Fibroblast of skin of abdomen (primary cell): ENCODE measurements at regions not wholly inside any gene's neighbourhood (a gene's known extent, or its start where the extent isn't known, plus 50 kb on each side); places are given as distances from the start of the nearest gene placed in this dataset.
A peak's percentile ranks its signal among the peaks of the same experiment; 100 is the strongest.
"Not testable (repeated sequence)": the region's sequence is repeated elsewhere in the genome, so short reads cannot be mapped to it uniquely, and the experiment has no call there.

Experiments used
- DNase-seq: peaks from one replicate; pipeline ENCODE4 v3.0.0-alpha.2; 2013

DNA sequence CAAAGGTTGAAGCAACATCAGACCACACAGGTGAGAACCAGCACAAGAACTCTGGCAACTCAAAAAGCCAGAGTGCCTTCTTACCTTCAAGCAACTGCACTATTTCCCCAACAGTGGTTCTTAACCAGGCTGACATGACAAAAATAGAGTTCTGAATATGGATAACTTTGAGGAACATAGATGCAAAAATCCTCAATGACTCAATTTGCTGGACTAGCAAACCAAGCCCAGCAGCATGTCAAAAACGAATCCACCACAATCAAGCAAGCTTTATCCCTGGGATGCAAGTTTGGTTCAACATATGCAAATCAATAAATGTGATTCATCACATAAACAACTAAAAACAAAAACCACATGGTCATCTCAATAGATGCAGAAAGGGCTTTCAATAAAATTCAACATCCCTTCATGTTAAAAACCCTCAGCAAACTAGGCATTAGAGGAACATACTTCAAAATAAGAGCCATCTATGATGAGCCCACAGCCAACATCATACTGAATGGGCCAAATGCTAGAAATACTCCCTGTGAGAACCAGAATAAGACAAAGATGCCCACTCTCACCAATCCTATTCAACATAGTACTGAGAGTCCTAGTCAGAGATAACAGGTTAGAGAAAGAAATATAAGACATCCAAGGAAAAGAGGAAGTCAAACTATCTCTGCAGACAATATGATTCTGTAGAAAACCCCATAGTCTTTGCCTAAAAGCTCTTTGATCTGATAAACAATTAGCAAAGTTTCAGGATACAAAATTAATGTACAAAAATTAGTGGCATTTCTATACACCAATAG, 110.5 kb upstream of the NBPF19 start:
- not testable (repeated sequence) for DNase-seq

DNA sequence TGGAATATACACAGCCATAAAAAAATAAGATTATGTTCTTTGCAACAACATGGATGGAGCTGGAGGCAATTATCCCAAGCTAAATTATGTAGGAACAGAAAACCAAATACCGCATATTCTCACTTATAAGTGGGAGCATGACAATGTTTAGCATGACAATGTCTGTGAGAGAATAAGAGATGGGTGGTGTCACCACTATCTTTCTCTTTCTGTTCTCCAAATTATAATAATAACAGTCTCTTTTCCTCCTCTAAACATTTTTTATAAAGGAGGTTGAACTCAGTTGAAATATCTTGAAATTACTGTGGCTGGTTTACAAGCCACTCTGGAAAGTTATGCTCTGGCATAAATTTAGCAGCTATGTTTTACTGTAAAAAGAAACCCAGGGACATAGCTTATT, 108.4 kb upstream of the NBPF19 start:
- DNase-seq = not testable (repeated sequence)

DNA sequence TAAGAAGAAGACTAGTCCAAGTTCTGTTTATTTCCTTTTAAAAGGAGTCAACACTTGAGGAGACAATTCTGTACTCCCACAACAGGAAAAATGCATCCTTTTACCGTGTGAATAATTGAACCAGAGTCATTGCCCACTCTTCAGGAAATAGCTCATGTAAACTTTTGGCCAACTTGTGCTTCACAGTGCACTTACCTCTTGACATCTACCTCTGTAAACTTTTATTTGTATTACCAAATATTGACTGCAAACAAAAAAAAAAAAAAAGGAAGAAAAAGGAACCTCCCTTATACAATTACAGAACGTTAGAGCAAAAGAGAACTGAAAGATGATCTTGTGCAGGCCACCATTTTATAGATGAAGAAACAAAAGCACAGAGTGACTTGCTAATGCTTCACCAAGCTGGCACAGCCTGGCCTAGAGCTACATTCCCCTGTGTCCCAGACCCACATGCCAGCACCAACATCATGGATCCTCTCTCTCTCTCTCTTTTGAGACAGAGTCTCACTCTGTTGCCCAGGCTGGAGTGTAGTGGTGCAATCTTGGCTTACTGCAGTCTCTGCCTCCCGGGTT, 107.3 kb upstream of the NBPF19 start:
- DNase-seq = not testable (repeated sequence)

DNA sequence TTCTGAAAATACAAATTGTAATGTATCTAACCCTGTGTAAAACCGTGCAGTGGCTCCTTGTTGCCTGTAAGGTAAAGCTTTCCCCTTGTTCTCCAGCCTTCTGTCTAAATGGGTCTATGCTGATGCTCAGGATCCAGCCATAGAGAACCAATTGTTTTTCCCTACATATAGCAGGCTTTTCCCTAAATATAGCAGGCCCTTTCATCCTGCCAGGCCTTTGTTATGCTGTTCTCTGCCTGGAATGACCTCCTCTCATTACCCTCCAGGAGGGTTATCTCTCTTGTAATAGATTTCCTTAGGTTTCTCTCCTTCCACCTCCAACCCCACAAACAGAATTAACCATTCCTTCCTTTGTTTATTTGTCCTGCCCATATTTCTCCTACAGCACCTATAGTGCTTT, 106.5 kb upstream of the NBPF19 start:
- not testable (repeated sequence) for DNase-seq

DNA sequence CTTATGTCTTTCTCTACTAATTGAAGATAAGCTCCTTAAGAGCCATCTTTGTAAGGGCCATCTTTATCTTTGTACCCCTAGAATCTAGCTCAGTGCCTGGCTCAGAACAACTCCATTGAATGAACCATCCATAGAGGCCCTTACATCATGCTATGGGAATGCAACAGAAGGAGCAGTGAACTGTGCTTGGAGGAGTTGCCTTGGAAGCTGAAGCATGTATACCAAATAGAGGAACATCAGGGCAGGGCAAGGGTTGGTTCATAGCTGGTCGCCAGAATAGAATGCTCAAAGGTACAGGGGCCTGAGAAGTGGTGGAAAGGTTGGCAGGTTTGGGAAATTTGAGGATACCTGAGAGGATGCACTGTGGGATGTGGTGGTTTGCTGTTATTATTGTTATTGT, 105.8 kb upstream of the NBPF19 start:
- not testable (repeated sequence) for DNase-seq

DNA sequence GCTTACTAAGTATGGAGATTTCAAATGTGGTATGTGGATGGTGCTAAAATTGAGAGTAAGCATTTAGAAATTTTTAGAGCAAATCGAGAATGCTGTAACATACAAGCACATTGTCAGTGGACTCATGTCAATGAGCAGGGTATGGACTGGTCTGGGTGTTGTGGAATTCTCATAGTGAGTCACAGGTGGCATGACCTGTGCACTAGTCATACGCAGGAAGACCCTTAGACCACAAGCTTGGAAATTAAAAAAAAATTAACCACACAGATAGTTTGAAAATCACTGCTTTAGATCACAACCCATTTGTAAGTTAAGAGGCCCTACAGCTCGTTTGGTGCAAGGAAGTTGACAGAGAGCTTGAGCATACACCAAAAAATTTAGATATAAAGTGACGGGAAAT, 102.9 kb upstream of the NBPF19 start:
- DNase-seq = not testable (repeated sequence)

DNA sequence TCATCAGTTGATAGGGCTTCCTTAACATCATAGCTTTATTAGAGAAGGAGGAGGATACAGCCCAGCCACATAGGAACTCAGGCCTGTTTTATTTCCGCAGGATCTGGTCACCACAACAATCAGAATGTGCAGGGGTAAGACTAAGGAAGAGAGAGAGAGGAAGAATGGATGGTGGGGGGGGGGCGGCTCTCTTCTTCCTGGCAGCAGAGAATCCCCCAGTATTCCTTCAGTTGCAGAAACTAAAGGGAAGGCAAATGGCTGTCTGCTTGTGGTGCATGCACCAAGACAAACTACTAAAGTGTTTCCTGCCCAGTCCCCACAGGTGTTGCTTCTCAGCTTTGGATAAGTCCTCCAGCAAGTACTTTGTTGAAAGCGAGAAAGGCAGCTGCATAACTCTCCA, 96.4 kb upstream of the NBPF19 start:
- DNase-seq = not testable (repeated sequence)

DNA sequence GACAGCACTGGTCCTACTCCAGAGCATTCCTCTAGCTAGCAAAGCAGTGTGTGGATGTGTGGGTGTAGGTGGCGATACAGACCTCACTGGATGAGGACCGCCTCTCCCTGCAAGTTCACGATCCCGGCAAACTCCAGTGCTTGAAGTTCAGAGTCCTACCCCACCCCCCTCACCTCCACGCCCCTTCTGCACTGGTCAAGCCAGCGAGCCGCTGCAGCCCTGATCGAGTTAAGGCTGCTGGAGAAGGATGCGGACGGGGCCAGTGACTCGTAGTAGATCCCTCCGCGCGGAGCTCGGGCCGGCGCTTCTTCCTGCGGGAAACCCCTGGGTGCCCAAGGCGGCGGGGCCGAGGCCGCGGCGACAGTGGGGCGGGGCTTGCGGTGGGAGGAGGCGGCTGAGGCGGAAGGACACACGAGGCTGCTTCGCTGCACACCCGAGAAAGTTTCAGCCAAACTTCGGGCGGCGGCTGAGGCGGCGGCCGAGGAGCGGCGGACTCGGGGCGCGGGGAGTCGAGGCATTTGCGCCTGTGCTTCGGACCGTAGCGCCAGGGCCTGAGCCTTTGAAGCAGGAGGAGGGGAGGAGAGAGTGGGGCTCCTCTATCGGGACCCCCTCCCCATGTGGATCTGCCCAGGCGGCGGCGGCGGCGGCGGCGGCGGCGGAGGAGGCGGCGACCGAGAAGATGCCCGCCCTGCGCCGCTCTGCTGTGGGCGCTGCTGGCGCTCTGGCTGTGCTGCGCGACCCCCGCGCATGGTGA, 84.5 kb upstream of the NBPF19 start:
- peak; percentile 74 for DNase-seq

DNA sequence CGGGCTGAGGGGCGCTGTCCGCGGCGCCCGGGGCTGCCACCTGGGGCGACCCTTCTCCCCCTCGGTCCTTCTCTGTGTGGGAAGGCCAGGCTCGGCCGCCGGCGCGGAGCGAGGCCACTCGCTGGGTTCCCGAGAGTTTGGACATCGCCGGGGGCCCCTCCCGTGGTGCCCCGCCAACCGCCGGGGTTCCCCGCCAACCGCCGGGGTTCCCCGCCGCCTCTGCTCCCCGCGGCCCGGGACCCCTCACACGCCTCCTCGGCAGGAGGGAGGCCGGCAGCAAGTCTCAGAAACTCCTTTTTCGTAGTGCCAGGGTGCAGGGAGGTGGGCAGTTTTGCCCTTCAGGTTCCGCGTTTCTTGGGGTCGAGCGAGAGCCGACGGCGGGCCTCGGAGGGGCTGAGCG, 83.9 kb upstream of the NBPF19 start:
- DNase-seq = not testable (repeated sequence)

DNA sequence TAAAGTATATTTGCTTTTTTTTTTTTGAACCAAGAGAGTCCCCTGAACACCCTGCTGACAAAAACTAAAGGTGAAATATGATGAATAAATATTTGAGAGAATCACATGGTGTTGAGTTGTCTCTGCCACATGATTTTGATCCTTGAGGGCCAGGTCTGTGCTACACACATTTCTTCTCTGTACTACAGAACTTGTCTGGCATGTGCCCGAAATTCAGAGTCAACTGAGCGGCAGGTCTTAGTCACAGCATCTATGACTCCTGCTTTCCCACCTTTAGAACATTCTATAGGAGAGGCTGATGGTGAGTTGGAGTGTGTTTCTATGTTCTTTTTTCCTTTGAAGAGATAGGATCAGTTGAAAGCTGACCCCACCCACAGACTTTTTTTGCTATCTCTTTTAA, 79.0 kb upstream of the NBPF19 start:
- DNase-seq = not testable (repeated sequence)

DNA sequence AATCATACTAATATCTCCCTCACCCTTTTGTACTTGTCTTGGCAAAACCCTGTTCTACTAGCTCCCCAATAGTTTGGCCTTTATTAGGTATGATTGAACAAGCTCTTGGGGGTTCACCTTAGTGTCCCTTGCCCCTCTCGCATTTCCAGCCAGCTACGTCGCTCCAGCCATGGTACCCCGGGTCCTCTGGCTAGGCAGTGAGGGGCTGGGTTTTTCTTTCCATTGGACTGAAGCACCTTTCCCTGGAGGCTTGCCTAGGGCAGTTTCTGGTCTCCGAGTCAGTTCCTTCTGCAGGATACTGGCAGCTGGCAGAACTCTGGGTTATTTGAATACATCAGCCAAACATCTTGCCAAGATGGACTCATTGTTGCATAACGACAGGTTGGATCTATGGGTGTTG, 76.3 kb upstream of the NBPF19 start:
- DNase-seq = not testable (repeated sequence)

DNA sequence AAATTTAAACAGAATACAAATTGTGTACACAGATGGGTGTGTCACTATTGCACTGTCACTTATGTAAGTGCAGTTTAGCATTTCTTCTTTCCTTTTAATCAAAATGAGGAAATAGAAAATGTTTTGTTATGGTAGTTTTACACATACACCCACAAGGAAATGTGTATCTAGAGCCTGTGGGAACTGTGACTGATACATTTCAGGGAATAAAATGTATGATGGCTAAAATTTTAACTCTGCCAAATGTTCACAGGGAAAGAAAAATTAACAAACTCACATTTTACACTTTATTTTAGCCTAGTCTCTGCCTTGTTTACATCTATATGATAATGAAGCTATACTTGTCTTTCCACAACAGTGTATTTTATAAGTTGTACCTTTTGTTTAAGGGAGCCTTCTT, 66.4 kb upstream of the NBPF19 start:
- DNase-seq = not testable (repeated sequence)

DNA sequence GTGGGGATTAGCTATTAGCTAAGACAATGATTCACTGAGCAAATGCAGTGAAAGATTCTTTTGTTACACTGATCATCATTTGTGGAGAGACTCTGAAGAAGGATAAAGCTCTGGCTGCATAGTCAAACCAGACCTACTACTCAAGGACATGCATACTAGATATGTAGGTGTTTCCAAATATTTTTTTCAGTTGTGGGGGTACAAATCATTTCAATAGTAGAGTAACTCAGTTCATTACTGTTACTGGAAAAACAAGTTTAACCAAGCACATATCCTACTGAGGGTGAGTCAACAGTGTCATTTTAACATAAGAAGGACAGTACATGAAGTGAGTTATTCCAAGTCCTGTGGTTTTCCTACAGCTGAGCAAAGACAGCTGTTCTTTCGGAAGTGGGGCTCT, 59.5 kb upstream of the NBPF19 start:
- not testable (repeated sequence) for DNase-seq

DNA sequence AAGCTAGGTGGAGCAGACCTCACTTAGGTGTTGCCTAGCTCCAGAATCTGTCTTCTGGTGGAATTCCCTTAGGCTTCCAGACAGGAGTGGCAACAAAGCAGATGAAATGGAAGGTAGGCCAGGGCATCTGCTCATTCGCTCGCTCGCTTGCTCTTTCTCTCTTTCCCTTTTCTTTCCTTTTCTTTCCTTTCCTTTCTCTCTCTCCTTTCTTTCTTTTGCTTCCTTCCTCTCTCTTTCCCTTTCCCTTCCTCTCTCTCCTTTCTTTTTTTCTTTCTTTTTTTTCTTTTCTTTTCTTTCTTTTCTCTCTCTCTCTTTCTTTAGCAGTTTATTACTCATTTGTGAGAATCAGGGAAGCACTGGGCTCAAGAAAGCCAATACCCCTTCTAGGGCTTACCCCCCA, 56.1 kb upstream of the NBPF19 start:
- DNase-seq = not testable (repeated sequence)

DNA sequence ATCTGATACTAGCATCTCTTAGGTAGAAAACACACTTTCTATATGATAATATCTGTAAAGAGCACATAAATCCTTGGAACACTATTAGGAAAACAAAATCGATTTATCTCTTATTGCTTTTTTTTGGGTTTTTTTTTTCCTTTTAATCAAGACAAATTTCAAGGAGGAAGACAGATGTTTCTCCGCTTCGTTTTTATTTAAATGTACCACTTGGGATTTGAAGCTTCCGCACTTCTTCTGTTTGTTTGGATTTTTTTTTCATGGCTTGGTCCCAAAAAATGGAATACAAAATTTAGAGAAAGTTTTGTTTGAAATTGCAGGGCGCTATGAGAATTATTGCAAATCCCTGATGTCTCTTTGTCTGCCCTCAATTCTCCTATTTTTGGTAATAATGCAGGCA, 51.7 kb upstream of the NBPF19 start:
- DNase-seq = not testable (repeated sequence)
